Calu3 (cell line): ENCODE measurements at regions not wholly inside any gene's neighbourhood (a gene's known extent, or its start where the extent isn't known, plus 50 kb on each side); places are given as distances from the start of the nearest gene placed in this dataset.

Source experiments
- BruUV-seq: library from RNA; stranded (reverse); fragments of 400-500 nt; replicated peaks from 2 replicates; lab custom pipeline; 2021; lab: Mats Ljungman, UMichigan
- CTCF ChIA-PET: fragments of 300-600 bp; sonication (Branson Sonifier 250); formaldehyde crosslinking; loops from one replicate; lab custom pipeline; 2022; ENCODE audit warnings: antibody characterized with exemption; lab: Charles Lee
- DNase-seq: peaks from one replicate; pipeline ENCODE4 v3.0.0; 2022
- H3K27ac Mint-ChIP-seq: one replicate; pipeline ENCODE4 v1.8.0; 2022; ENCODE audit warnings: mixed read lengths; ENCODE audit not compliant: unreplicated experiment
- H3K27me3 Mint-ChIP-seq: one replicate; pipeline ENCODE4 v1.8.0; 2022; ENCODE audit warnings: mixed read lengths; ENCODE audit not compliant: unreplicated experiment
- H3K36me3 Mint-ChIP-seq: one replicate; pipeline ENCODE4 v1.8.0; 2022; ENCODE audit warnings: mild to moderate bottlenecking, moderate library complexity, mixed read lengths; ENCODE audit not compliant: insufficient read depth, unreplicated experiment
- H3K4me1 Mint-ChIP-seq: one replicate; pipeline ENCODE4 v1.8.0; 2022; ENCODE audit warnings: mild to moderate bottlenecking, low read depth, mixed read lengths; ENCODE audit not compliant: unreplicated experiment
- H3K4me3 Mint-ChIP-seq: one replicate; pipeline ENCODE4 v1.8.0; 2022; ENCODE audit warnings: mild to moderate bottlenecking, low read depth, moderate library complexity, mixed read lengths; ENCODE audit not compliant: unreplicated experiment
- H3K9me3 Mint-ChIP-seq: one replicate; pipeline ENCODE4 v1.8.0; 2022; ENCODE audit warnings: low read depth, mixed read lengths; ENCODE audit not compliant: unreplicated experiment
- intact Hi-C: fragments of 100-400 bp; cut with micrococcal nuclease; formaldehyde crosslinking; loops from one replicate; pipeline ENCODE4 v1.10.0; 2022; ENCODE audit not compliant: unreplicated experiment
- TF ChIP-seq, protein P1 (sequence below): fragments of 200-600 bp; IDR thresholded peaks from one replicate; pipeline ENCODE4 v1.8.0; 2022; ENCODE audit warnings: antibody characterized with exemption; ENCODE audit not compliant: unreplicated experiment

DNA sequence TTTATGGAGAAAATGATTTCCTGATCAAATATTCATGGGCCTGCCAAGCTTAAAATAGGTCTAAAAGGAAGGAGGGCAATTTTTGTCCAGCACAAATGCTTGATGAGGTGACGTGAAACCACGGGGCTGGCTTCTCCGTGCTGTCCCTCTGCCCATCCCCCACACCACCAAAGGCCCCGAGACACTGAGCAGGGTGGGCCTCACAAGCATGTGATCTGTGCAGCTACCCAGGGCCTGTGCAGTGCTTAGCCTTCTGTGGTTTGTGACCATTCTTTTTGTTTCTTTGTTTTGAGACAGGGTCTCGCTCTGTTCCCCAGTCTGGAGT is 94.8 kb upstream of the RTL6 start:
- H3K27ac Mint-ChIP-seq = no peak overlapping the region
- no peak for DNase-seq
- no TSS peak for BruUV-seq
- TF ChIP-seq, protein P1, sequence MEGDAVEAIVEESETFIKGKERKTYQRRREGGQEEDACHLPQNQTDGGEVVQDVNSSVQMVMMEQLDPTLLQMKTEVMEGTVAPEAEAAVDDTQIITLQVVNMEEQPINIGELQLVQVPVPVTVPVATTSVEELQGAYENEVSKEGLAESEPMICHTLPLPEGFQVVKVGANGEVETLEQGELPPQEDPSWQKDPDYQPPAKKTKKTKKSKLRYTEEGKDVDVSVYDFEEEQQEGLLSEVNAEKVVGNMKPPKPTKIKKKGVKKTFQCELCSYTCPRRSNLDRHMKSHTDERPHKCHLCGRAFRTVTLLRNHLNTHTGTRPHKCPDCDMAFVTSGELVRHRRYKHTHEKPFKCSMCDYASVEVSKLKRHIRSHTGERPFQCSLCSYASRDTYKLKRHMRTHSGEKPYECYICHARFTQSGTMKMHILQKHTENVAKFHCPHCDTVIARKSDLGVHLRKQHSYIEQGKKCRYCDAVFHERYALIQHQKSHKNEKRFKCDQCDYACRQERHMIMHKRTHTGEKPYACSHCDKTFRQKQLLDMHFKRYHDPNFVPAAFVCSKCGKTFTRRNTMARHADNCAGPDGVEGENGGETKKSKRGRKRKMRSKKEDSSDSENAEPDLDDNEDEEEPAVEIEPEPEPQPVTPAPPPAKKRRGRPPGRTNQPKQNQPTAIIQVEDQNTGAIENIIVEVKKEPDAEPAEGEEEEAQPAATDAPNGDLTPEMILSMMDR = no peak
- CTCF ChIA-PET = interaction anchor here (0.6 kb wide), 1 partner anchor 502 kb away, joined by 4 read pairs; no protein-coding TSS in a partner anchor
- peaks cover 4% of the 10 kb centered on the region for H3K9me3 Mint-ChIP-seq
- no peak overlapping the region for H3K4me3 Mint-ChIP-seq
- H3K36me3 Mint-ChIP-seq = no peaks in the 10 kb centered on the region
- peaks cover 98% of the 10 kb centered on the region for H3K27me3 Mint-ChIP-seq
- H3K4me1 Mint-ChIP-seq = peaks cover 2% of the 10 kb centered on the region
- intact Hi-C loops = no loop called here

- TF ChIP-seq, protein P1 = no peak
- CTCF ChIA-PET = interaction anchor here (0.6 kb wide), 1 partner anchor 503 kb away, joined by 4 read pairs; no protein-coding TSS in a partner anchor
- no peak overlapping the region for H3K27ac Mint-ChIP-seq
- peaks cover 4% of the 10 kb centered on the region for H3K9me3 Mint-ChIP-seq
- BruUV-seq = no TSS peak
- H3K4me3 Mint-ChIP-seq = no peak overlapping the region
- no peak for DNase-seq
- intact Hi-C loops = no loop called here
- no peaks in the 10 kb centered on the region for H3K36me3 Mint-ChIP-seq
- peaks cover 98% of the 10 kb centered on the region for H3K27me3 Mint-ChIP-seq
- peaks cover 7% of the 10 kb centered on the region for H3K4me1 Mint-ChIP-seq
These were observed 94.2 kb upstream of the RTL6 start for GRCh38 chr22:44592126-44592823.

- no TSS peak for BruUV-seq
- CTCF ChIA-PET = interaction anchor here (1.2 kb wide), 1 partner anchor 8 kb away, joined by 3 read pairs; no protein-coding TSS in a partner anchor
- H3K4me3 Mint-ChIP-seq = no peak overlapping the region
- no peak for DNase-seq
- H3K36me3 Mint-ChIP-seq = no peaks in the 10 kb centered on the region
- H3K27ac Mint-ChIP-seq = no peak overlapping the region
- H3K27me3 Mint-ChIP-seq = peaks cover 98% of the 10 kb centered on the region
- intact Hi-C loops = no loop called here
- H3K4me1 Mint-ChIP-seq = peaks cover 16% of the 10 kb centered on the region
- TF ChIP-seq, protein P1 = no peak
- peaks cover 4% of the 10 kb centered on the region for H3K9me3 Mint-ChIP-seq
These were observed 93.2 kb upstream of the RTL6 start for GRCh38 chr22:44591146-44591790.

DNA sequence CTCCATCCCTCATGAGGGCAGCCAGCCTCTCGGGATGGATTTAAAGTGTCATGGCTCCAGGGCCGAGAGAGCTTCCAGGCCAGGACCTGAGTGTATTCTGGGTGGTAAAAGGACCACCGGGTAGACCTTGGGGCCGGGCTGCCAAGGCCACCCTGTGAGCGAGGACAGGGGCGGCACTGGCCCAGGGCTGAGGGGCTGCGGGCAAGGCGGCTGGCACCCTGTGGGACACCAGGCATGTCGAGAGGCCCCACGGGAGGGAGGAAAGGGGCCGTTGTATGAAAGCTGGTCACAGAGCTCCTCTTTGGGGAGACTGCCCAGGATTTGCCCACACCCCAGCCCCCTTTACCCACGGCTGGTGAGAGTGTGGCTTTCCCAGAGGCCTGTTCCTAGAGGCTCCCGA is 92.3 kb upstream of the RTL6 start:
- CTCF ChIA-PET = interaction anchor here (0.6 to 1.2 kb wide), 2 partner anchors 9 to 10 kb away, joined by 3 to 4 read pairs; no protein-coding TSS in a partner anchor
- TF ChIP-seq, protein P1 = no peak
- Mint-ChIP-seq H3K36me3 (no peaks in the 10 kb centered on the region), H3K27me3 (peaks cover 98% of the 10 kb centered on the region), H3K4me3 (no peak overlapping the region), H3K27ac (no peak overlapping the region), H3K9me3 (peaks cover 4% of the 10 kb centered on the region), H3K4me1 (peaks cover 16% of the 10 kb centered on the region)
- intact Hi-C loops = no loop called here
- no TSS peak for BruUV-seq
- no peak for DNase-seq
